HG02798 (cell line): ENCODE measurements at regions not wholly inside any gene's neighbourhood (a gene's known extent, or its start where the extent isn't known, plus 50 kb on each side); places are given as distances from the start of the nearest gene placed in this dataset.
"Not testable (repeated sequence)": the region's sequence is repeated elsewhere in the genome, so short reads cannot be mapped to it uniquely, and the experiment has no call there.

ENCODE experiments used
- ATAC-seq: cut with Tn5 transposase; IDR thresholded peaks from one replicate; pipeline ENCODE4 v1.9.1; 2021; ENCODE audit warnings: mild to moderate bottlenecking; ENCODE audit not compliant: unreplicated experiment, poor library complexity

DNA sequence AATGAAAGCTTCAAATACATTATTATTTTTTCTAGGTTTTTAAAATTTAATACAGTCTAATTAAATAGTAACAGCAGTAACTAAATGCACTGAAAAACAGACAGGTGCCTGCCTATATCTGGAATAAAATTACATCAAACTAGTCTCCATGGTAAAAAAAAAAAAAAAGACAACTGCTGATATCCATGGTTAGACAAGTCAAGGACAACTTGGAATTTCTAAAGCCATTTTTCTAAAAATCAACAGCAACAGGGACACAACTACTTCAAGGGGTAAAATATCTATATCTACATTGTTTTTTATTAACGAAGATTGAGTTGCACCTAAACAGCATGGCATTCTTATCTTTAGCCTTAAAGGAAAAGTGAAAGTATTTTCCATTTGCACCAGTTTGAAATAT is 74.7 kb upstream of the VPREB1 start:
- ATAC-seq = no peak

DNA sequence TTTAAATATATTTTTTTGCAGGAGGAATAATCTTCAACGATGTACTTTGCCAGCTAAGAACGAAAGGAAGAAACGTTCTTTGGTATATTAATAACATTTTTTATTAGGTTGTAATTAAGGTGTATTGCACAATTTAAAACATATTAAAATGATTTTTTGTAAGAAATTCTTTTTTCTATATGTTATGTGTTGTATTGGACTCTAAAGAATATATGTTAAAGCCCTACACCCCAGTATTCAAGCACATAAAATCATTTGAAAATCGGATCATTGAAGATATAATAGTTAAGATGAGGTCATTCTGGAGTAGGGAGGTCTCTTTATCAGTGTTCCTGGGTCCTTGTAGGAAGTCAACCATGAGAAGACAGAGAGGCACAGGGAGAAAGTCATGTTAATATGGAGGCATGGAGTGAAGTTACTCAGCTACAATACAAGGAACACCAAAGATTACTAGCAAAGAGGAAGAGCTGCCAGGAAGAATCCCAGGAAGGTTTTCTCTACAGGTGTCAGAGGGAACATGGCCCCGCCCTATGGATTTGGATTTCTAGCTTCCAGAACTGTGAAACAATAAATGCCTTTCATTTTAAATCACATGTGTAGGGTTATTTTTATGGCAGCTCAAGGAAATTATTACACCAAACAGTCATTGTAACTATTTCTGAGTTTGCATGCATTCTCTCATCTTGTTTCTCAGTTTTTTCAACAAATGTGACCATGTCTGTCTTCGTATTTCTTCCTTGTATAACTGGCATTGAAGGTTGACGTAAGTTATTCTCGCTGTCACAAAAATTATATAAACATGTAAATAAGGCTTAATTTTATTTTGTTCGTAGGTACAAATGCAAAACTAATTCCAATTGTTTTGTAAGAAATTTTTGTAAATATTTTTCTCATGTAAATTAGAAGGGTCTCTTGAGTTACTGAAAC is 75.4 kb upstream of the VPREB1 start:
- ATAC-seq = no peak

DNA sequence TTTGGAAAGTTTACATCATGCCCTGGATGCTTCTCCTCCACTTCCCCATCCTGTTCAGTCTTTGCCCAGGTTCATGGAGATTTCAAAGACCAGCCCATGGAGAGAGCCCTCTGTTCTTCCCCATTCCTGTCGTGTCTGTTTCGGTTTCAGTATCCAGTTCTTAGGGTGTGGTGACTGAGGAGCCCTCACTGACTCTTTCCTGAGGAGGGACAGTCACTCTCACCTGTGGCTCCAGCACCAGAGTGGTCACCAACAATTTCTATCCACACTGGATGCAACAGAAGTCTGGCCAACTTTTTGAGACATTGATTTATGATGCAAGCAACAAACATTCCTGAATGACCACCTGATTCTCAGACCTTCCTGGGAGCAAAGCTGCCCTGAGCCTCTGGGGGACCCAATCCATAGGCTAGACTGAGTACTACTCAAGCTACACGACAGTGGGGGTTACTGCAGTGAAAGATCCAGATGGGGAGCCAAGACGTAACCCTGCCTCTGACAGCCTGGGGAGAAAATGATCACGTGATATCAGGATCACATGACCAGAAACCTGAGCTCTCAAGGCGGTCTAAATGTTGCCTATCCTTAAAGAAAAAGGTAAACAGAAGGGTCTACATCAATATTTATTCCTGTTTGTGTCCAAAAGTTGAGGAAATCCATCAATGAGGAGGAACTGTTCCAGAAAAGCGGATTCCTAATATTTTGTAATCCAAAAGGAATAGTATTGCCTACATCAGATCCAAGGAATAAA is 76.2 kb upstream of the VPREB1 start:
- ATAC-seq = peak; percentile 33

DNA sequence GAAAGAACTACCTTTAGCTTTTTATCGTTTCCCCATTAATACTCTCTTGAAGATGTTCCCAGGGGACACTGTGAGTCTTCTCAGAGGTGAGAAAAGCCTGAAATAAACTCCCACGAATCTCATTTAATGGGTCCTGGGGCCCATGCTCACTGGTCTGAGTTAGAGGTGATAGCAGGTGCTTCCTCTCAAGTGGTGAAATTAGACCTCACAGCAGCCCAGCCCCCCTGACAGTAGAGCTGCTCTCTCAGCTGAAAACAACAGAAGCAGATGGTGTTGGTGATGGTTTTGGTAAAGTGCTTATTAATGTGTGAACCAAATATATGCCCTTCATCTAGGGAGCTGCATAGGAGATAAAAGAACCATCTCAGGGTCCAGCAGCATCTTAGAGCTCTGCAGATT is 76.8 kb upstream of the VPREB1 start:
- peak; percentile 70 for ATAC-seq

DNA sequence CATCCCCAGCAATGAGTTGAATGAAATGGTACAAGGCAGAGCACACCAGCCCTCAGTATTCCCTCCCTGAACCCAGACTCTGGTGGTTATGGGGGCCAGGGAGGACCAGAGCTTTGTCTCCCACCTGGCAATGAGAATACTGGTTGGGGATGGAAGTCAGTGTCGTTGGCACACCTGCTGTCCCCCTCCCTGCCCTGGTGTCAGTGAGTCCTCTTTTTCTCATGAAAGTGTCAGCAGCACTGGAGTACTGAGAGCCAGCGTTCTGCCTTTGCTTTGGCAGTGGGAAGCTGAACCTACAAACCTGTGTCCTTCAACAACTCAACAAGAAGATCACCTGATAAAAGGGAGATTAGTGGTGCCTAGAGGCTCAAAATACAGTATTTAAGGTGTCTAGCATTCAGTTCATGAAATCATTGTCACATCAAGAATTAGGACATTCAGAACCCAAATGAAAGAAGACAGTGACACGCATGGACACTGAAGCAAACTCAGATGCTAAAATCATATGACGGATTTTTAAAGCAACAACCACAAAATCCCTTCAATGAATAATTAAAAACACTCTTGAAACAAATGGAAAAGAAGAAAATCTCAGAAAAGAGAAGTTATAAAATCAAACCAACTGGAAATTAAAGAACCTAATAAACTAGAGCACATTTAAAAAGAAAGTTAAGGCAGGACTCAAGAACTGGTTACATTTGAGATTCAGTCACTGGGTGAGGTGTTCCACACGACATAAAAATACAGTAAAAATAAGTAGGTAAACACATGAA is 77.5 kb upstream of the VPREB1 start:
- no peak for ATAC-seq

DNA sequence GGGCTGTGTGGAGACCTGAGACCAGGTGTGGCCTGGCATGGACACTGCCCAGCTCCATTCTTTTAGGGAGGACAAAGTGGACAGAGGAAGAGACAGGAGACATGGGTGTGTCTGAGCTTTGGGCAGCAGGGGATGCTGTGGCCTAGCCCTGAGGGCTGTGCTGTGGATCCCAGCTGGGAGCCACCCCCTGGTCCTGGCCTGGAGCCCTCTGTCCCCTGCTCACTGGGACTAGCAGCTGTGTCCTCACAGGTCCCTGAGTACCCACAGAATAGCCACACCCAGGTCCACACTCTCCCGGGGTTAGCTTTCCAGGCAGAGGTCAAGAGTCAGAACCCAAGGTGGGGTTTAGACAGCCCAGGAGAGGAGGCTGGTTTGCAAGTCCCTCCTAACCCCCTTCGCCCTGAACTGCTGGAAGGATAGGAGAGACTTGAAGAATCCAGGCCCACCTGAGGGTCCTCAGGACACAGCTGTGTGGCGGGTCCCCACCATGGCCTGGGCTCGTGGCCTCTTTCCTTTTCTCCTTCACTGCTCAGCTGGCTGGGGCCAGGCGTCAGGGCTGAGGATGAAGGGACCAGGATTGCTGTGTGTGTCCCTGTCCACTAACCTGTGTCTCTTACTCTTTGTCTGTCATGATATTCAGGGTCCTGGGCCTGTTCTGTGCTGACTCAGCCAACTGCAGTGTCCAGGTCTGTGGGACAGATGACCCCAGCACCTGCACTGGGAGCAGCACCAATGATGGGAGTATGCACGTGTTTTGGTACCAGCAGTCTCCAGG is 78.5 kb upstream of the VPREB1 start:
- ATAC-seq = no peak

DNA sequence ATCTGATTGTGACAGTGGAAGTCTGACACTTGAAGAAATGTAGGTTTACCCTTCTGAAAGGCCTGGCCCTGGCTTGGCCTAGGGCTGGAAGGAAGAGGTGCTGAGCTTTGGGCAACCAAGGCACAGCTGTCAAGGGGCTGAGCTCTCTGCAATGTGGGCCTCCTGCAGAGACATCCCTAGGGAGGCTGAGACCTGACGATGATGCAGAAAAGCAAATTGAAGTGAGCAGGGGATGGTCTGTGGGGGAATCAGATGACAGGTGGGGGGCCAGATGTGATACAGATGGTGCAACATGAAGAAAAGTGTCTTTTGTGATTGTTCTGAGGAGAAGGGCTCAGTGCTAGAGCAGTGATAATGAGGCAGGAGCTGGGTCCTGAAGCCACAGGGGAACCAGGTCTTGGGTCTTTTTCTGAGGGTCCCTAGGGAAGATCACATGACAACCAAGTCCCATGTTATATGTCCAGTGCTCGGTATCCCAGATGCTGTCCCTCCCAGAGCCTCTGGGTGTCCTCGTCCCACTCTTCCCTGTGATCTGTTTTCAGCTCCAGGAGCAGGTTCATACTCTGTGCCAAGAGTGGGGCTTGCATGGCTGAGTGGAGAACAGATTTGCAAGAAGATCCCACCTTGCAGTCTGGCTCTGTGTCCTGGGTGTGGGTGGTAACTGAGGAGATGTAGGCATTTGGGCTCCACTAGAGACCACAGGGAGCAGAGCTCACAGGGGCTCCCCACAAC is 79.9 kb upstream of the VPREB1 start:
- ATAC-seq = no peak

DNA sequence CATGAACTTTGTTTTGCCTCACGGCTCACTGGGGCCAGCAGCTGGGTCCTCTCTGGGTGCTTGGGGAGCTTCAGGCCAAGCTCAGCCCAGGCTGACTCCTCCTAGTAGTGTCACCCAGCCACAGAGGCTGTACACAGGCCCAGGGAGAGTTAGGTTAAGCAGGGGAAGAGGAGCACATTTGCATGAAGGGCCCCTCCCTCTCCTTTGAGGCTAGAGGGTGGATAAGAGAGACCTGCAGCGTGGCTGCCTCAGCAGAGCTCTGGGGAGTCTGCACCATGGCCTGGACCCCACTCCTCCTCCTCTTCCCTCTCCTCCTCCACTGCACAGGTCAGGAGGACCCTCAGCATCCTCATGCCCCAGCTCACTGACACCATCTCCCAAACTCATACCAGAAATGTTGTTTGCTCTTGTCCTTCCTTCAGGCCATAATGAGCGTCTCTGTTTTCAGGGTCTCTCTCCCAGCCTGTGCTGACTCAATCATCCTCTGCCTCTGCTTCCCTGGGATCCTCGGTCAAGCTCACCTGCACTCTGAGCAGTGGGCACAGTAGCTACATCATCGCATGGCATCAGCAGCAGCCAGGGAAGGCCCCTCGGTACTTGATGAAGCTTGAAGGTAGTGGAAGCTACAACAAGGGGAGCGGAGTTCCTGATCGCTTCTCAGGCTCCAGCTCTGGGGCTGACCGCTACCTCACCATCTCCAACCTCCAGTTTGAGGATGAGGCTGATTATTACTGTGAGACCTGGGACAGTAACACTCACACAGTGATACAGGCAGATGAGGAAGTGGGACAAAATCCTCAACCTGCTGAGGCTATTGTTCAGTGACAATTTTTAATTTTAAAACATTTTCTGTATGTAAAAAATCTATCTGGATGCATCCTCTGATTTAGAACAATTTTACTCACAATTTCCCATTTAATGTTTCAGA is 82.4 kb upstream of the VPREB1 start:
- ATAC-seq = peak; percentile 72

DNA sequence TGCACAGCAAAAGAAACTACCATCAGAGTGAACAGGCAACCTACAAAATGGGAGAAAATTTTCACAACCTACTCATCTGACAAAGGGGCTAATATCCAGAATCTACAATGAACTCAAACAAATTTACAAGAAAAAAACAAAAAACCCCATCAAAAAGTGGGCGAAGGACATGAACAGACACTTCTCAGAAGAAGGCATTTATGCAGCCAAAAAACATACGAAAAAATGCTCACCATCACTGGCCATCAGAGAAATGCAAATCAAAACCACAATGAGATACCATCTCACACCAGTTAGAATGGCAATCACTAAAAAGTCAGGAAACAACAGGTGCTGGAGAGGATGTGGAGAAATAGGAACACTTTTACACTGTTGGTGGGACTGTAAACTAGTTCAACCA is 83.8 kb upstream of the VPREB1 start:
- not testable (repeated sequence) for ATAC-seq

DNA sequence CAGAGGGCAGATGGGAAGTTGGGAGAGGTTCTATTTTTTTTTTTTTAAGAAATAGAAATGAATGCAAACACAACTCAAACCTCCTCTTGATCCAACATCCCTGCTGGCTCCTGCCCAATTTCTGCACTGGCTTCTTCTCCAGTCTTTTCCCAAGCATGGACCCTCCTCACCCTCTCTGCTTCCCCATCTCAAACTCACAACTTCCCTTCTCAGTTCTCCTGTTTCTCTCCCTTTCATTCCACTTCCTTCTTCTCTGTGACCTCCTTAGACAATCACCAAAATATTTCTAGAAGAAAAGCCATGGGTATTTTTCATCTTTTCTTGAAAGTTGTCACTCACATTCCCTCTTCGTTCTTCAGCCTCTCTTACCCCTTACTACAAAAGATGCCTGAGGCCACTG is 85.2 kb upstream of the VPREB1 start:
- no peak for ATAC-seq

DNA sequence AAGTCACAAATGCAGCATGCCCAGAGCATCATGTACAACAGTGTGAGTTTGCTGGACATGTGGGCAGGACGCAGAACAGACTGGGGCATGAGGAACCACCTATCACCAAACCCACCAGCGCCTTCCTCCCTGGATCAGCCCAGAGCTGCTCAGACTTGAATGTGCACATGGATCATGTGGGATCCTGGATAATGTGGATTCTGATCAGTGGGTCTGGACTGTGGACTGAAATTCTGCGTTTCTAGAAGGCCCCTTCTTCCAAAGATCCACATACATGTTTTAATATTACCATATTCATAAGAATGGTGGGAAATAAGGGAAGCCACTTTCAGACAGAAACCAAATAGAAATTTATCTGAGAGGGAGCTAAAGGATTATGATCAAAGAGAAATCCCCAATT is 85.6 kb upstream of the VPREB1 start:
- ATAC-seq = no peak

DNA sequence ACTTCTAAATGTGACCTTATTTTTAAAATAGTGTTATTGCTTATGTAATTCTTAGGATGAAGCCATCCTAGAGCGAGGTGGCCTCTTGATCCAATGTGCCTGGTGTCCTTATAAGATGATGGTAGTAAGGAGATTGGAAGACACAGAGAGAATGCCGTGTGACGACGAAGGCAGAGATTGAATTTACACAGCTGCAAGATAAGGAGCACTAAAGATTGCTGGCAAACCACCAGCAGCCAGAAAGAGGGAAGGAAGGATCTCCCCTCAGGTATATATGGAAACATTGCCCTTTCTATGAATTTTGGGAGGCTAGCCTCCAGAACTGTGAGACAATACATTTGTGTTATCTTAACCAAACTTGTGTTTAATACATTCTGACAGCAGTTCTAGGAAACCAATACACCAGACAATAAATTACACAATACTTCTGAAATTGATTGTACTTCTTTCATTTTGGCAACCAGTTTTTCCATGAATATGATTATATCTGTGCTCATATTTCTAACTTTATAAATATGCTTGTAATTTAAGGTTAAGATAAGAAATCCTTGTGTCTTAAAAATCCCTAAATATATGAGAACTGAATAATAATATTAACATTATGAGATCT is 86.3 kb upstream of the VPREB1 start:
- ATAC-seq = no peak

DNA sequence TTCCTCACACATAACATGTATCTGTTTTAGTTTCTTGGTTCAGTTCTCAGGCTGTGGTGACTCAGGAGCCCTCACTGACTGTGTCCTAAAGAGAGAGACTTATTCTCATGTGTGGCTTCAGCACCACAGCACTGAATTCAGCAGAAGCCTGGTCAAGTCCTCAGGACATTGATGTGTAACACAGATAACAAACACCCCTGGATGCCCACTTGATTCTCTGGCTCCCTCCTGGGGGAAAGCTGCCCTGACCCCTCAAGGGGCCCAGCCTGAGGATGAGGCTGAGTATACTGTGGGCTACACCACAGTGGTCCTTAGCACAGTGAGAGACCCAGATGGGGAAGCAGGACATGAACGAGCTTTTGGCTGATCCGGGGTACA is 87.2 kb upstream of the VPREB1 start:
- no peak for ATAC-seq

DNA sequence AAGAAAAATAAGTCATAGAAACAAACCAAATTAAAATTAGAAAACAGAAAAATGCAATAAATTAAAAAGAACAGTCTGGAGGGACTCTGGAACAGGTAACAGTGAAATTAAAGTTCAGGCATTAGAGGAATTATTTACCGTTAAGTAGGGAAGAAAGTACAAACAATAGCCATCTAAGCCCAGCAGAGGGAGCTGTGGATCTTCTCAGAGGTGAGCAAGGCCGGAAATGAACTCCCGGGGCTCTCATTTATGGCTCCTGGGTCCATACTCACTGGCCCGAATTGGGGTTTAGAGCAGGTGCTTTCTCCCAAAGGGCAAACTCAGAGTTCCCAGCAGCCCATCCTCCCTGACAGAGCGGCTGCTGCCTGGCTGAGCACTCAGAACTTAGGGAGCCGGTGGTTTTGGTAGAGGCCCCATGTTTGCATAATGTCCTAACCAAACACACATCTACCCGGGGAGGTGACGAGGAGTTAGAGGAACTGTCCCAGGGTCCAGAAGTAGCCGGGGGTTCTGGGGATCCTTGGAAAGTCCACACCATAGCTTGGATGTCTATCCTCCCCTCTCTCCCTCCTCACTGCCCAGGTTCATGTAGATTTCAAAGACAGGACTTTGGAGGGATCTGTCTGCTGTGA is 87.8 kb upstream of the VPREB1 start:
- ATAC-seq = no peak

DNA sequence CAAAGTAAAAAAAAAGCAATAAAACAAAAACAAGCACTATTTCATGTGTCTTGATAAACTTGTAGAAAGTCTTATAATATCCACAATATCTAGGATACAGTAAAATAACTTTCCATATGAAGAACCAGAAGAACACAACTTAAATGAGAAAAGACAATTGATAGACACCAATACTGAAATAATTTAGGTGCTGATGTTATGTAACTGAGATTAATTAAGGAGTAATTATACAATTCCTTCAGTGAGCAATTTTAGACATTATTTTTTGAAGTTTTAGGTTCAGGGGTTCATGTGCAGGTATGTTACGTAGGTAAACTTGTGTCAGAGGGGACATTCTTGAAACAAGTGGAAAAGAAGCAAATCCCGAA is 88.3 kb upstream of the VPREB1 start:
- no peak for ATAC-seq

DNA sequence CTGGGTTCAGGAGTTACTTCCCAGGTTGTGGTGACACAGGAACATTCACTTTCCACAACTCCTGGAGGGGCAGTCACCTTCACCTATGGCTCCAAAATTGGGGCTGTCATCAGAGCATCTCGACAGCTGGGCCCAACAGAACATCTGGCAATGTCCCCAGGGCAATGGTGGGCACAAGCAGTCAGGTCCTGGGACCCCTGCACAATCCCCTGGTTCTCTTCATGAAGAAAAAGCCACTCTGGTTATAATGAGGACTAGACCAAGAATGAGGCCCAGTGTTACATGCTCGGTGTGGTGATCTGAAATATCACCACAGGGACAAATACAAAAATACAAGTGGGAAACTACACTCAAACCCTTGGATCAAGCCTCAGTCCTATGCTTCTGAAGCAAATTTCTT is 89.0 kb upstream of the VPREB1 start:
- no peak for ATAC-seq

DNA sequence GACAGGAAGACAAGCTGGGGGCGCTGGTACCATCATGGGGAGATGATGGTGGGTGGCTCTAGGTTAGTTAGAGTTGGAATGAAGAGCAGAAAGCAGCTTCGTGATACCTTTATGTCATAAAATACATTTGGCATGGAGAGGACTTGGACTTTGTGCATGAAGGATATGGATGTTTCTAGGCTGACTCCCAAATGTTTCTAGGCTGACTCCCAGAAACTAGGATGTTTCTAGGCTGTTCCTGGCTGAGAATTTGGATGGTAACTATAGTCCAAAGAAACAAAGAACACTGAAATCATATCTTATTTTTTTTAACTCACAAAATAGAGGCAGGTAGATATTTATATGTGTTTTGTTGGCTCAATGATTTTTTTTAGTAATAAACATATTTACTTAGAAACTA is 89.4 kb upstream of the VPREB1 start:
- ATAC-seq = no peak

DNA sequence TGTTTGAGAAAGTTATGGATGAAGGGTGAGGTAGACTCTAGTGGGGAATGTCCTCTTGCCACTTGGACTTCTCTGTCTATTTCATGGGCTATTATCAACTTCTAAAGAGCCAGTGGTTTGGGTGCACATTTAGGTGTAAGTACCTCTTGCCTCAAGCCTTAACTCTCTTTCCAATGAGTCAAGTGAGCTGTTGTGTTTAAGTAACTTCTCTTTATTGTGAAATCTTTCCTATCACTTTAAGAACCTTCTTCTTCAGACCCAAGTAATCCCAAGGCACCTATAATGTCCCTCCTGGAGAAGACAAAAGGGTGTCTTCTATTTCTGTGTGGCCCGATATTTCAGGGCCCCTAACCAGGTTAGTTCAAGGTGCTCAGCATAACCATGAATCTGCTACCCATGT is 90.5 kb upstream of the VPREB1 start:
- ATAC-seq = no peak
